Stimulated activated CD8-positive, alpha-beta memory T cell treated with anti-CD3 and anti-CD28 coated beads, Interleukin-12 subunit alpha, Interleukin-12 subunit beta, amount 100 ng/mL, for 1 hour (primary cell): ENCODE measurements at regions not wholly inside any gene's neighbourhood (a gene's known extent, or its start where the extent isn't known, plus 50 kb on each side); places are given as distances from the start of the nearest gene placed in this dataset.
"Not testable (repeated sequence)": the region's sequence is repeated elsewhere in the genome, so short reads cannot be mapped to it uniquely, and the experiment has no call there.

ENCODE experiments used
- DNase-seq: peaks from one replicate; pipeline ENCODE4 v3.0.0-alpha.2; 2020; ENCODE audit warnings: low read depth

DNA sequence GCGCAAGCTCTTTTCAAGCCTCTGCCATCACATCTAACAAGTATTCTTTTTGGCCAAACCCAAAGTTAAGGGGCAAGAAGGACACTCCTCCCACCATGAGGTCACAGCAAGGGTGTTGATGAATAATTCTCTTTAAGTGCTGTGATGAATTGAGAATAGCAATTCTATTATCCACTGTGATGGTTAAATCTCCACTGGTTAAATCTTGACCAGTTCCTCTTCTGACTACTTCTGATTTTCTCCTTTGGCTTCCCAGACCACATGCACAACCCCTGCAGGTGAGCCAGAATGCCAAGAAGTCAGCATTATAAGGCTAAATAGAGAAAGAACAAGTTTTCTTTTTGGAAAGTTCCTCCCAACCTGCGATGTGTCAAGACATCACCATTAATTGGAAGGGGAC lies 90.6 kb upstream of the BCL2L14 start:
- DNase-seq: no peak

DNA sequence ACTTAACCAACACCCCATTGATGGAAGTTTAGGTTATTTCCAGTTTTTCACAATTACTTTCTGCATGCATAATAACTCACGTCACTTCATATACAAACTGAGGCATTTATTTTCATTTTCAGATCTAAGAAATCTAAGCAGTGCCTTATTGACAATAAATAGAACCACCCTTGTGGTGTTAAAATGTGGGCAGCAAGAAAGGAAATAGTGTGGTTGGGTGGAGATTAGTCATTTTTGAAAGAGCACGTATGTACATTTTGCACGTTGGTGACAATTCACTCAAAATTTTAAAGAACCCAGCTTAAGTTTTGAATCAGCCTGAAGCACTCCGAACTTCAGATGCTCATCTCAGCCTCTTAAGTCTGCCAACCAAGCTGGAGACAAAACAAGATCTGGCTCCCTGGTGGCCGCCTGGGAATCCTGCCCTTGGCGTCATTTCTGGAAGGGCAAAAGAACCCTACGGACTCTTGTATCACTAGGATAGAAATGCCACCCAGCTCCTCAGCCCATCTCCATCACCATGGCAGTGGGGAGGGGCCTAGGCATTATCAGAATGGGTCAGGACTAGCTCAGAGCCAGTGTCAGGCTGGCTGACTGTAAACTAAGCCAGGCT lies 89.5 kb upstream of the BCL2L14 start:
- peak; percentile 10 for DNase-seq

DNA sequence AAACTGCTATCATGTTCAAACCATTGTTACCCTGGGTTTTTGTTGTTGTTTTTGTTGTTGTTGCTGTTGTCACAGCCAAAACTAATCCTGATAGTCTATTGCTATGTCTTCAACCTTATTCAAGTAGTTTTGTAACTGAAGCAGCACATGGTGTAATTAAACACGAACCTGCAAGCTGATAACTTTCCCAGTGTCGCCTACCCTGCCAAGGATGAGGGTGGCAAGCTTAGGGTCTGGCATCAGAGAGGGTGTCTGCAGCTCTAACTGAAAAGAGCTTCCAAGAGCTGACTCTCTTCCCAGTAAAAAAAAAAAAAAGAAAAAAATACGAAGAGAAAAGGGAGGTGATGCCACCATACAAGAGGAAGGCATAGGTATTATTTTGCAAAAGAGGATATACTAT lies 86.3 kb upstream of the BCL2L14 start:
- DNase-seq: no peak

DNA sequence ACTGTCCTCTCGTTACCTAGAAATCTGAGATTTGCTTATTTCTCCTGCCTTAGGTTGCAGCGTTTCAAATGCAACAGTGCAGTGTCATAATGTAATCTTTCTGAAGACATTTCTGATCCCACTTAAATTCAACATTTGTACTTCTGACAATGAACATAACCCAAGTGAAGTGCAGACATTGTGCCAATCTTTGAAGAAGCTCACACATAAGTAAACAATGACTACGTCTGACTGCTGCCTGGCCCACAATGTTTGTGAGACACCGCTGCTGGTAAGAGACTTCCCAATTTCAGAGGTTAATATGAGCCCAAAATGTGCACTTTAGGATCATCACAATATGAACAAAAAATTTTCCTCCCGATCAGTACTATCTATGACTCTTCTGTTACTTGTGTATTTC lies 84.6 kb upstream of the BCL2L14 start:
- no peak for DNase-seq

DNA sequence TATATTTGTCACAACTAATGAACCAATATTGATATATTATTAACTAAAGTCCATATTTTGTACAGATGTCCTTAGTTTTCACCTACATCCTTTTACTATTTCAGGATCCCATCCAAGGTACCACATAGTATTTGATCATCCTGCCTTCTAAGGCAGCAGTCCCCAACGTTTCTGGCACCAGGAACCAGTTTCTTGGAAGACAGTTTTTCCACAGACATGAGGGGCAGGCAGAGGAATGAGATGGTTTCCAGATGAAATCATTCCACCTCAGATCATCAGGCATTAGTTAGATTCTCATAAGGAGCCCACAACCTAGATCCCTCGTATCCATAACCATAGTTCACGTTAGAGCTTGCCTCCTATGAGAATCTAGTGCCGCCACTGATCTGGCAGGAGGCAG lies 82.8 kb upstream of the BCL2L14 start:
- DNase-seq: no peak

DNA sequence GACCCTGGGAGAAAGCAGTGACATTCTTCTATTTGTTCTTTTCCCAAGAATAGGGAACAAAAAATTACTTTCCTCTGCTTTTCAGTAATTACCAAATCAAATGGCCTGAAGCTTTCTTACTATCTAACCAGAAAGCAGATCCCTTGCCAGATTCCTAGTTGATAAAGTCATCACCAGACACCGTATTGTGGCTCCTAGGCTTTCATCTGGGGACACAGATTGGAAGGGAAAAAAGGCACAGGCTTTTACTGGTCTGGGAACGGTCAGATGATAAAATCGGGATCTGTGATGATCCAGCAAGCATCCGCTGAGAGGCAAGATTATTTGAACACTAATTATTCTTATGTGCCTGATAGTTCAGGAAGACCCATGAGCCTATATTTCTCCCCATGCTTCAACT lies 79.1 kb upstream of the BCL2L14 start:
- no peak for DNase-seq

DNA sequence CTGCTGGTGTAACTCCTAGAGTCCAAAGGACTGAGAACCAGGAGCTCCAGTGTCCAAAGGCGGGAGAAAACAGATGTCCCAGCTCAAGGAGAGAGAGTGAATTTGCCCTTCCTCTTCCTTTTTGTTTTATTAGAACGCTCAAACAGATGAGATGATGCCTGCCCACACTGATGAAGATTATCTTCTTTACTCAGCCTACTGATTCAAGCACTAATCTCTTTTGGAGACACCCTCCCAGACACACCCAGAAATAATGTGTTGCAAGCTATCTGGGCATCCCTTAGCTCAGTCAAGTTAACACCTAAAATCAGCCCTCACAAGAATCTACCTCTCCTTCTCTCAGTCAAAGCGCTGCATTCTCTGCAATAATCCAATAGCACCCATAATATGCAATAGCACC lies 78.2 kb upstream of the BCL2L14 start:
- DNase-seq: no peak

DNA sequence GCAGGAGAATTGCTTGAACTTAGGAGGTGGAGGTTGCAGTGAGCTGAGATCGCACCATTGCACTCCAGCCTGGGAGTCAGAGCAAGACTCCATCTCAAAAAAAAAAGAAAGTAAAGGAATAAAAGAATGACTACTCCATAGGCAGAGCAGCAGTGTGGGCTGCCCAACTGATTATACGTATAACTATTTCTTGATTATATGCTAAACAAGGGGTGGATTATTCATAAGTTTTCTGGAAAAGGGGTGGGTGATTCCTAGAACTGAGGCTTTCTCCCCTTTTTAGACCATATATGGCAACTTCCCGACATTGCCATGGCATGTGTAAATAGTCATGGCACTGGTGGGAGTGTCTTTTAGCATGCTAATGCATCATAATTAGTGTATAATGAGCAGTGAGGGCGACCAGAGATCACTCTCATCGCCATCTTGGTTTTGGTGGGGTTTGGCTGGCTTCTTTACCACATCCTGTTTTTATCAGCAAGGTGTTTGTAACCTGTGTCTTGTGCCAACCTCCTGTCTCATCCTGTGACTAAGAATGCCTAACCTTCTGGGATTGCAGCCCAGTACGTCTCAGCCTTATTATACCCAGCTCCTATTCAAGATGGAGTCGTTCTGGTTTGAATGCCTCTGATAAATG lies 72.3 kb upstream of the BCL2L14 start:
- not testable (repeated sequence) for DNase-seq

DNA sequence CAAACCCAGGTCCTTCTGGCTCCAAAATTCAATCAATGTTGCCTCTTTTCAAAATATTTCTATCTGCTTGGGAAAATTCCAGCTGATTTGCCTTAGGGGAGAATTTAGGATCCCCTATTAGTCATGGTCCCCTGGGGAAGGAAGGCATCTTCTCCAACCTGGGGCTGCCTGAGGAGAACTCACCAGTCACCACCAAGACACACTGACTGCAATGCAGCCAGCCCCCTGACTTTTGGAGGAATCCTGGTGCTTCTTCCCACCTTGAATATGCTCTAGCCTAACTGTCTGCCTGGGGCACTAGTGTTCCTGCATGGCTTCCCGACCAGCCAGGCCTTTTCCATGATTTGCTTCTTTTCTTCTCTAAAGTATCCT lies 71.8 kb upstream of the BCL2L14 start:
- no peak for DNase-seq

DNA sequence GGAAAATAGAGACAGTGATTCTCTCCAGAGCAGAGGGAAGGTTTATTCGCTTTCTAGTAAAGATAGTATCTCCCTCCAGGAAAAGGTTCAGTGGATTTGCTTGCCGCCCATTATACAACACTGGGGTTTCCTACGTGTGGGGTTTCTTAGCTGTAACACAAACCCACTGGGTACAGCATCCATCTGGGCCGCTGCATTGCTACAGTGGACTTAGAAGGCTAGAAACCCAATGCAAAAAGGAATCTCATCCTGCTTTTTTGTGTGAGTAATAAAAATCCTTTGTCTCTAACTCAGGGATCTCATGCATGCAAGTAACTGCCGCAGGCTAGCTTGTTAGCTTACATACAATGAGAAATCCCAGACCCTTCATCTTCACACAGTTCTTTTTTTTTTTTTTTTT lies 67.1 kb upstream of the BCL2L14 start:
- no peak for DNase-seq

DNA sequence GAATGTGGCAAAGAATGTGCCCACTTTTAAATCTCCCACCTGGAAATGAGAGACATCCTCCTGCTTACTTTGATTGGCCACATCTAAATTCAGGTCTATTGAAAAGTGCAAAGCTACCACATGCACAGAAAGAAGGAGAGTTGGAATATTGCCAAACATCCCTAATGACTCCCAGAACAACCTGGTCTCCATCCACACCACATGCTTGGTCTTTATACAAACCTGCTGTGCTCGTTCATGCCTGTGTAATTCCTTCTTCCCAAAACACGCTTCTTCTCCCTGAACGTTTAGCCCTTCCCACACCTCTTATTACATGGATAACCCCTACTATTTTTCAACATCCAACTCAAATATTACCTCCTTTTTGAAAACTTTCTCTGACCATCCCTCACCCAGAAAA lies 66.2 kb upstream of the BCL2L14 start:
- no peak for DNase-seq

DNA sequence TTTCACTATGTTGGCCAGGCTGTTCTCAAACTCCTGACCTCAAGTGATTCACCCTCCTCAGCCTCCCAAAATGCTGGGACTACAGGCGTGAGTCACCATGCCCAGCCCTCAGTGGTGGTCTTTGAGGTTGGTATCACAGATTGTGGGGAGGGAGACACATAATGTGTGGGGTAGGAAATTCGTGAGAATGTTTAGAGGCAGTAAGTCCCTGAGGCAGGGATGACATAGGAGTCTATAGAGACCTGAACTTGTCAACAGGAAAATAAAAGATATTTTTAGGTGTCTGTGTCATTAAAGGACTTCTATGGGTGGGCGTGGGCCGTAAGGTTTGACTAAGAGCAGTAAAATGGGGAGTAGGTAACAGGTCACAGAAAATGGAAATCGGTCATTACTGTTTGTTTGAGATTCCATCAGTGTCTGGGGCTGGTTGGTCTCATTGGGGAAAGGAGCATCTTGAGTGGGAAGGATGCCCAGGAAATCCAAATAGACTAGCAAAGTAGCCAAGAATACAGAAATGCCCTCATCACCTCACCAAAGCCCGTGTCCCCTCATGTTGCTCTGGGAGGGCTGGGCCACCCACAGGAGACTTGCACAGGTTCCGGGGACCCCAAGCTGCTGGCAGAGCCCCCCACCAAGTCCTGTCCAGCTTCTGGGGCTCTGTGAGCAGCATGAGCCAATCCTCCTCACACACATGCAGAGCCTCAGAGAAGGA lies 63.6 kb upstream of the BCL2L14 start:
- DNase-seq: no peak

DNA sequence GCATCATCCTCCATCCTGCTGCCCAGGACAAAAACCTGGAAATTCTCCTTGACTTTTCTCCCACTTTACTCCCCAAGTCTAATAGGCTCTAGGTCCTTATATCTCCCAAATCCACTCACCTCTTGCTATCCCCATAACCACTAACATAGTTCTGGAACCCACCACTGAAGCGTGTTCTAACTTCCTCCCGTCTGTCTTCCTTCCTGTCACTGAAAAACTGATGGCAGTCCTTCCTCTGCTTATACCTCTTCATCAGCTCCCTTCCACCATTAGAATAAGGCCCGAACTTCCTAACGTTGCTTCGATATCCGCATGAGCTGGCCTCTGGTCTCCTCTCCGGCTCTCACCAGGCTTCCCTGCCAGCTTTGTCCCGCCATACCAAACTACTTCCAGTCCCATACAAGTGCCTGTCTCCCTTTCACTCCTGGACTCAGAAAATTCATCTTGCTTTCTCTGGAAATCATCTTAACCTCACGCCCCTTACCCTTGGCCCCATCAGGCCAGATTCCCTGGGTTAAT lies 63.0 kb upstream of the BCL2L14 start:
- no peak for DNase-seq

DNA sequence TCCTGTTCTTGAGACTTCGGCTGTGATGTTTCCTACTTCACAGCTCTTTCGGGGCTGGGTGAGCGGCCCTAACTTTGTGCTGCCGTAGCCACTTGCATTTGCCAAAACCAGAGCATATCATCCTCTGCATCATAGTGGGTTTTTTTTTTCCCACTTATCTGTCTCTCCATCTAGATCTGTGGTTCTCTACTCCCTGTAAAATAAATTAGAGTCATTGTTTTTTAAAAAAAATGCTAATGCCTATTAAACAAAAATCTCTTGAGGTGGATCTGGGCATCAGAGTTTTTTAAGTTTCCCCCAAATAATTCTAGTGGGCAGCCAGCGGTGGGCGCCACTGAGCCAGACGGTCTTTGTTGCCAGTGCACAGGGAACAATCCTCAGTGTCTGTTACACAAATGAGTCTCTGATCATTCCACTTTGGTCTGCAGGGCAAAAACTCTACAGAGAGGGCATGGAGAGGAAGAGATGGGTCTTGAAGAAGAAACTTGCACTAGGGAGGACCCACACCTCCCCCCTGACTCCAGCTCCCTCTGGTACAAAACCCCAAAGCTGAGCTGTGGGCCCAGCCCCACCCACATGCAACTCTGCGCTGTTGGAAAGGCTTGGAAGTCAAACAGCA lies 62.4 kb upstream of the BCL2L14 start:
- no peak for DNase-seq

DNA sequence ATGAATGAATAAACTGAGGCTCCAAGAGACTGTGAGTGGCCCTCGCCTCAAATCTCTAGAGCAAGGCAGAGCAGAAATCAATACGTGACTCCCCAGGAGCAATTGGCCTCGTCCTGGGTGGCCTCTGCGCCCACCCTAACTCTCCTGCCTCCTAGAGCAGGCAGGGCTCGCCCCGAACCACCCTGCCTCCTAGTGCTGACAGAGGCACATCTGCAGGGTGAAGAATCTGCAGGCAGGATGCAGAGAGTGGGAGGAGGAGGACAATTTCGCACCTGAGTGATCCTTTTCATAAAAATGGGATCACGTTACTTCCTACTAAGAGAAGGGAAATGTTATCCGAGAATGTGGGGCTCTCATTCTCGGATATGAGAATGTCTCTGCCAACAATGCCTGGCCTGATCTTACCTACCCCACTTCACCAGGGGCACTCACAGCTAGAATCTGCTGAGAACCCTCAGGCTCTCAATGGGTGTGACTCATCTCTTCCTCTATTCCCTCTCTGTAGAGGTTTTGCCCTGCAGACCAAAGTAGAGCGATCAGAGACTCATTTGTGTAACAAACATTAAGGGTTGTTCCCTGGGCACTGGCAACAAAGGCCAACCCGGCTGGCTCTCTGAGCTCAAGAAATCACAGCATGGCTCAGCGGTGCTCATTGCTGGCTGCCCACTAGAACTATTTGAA lies 61.7 kb upstream of the BCL2L14 start:
- no peak for DNase-seq

DNA sequence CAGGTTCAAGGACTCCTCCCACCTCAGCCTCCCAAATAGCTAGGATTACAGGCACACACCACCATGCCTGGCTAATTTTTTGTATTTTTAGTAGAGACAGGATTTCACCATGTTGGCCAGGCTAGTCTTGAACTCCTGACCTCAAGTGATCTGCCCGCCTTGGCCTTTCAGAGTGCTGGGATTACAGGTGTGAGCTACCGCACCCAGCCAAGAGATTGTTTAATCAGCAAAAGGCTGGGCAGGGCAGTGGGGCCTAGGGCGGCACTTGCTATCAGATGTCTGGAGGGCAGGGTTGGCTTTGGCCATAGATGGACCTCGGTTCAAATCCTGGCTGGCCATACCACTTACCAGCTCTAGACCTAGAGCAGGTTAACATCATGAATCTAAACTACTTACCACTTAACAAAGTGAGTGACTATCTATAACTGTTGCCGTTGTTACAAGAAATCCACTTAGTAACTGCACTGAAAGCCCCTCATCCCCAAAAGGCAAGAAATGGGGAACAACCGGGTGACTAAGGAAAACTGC lies 60.9 kb upstream of the BCL2L14 start:
- not testable (repeated sequence) for DNase-seq

DNA sequence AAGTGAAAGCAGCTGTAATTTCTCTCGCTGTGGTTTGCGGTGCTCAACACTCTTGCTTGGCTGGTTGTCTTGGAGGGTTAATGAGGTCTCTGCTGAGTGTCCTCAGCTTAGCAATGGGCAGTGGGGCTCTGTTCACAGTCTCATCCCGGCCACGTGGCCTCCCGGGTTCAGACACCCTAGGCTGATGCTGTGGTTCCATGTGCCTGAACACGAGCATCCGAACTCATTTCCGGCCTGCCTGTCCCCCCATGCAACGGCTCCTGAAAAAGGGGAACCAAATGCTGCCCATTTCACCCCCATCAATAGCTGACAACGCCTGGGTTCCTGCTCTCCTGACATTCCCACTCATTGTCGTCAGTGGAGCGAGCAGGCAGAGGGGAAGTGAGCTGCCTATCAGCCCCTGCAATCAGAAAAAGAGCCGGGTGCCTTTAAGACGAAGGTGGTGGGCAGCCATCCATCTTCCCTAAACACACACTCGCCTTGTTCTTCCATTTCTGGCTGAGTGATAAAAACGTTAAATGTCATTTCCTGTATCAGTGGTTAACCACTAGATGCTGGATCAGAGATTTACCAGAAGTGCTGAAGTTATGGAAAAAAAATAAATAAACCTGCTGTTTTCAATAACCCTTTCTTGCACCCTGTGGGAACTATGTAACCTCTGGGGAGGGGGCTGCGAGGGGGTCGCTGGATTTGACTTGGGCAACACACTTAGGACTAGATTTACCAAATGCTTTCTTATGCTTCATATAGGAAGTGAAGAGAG lies 60.3 kb upstream of the BCL2L14 start:
- no peak for DNase-seq

DNA sequence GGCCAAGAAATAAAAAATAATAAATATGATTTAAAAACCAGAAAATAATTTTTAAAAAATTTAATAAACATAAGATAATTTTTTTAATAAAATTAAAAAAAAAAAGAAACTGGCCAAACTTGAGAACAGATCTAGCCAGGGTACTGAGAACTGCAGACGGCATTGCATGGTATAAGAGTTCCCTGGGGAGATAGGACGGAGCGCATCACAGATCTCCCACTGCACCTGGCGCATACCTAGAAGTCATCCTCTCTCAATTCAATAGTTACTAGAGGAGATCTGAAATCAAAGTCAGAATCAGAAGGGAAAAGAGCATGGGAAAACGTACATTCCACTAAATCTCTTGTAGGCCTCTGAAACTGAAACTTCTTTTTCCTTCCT lies 58.9 kb upstream of the BCL2L14 start:
- DNase-seq: no peak

DNA sequence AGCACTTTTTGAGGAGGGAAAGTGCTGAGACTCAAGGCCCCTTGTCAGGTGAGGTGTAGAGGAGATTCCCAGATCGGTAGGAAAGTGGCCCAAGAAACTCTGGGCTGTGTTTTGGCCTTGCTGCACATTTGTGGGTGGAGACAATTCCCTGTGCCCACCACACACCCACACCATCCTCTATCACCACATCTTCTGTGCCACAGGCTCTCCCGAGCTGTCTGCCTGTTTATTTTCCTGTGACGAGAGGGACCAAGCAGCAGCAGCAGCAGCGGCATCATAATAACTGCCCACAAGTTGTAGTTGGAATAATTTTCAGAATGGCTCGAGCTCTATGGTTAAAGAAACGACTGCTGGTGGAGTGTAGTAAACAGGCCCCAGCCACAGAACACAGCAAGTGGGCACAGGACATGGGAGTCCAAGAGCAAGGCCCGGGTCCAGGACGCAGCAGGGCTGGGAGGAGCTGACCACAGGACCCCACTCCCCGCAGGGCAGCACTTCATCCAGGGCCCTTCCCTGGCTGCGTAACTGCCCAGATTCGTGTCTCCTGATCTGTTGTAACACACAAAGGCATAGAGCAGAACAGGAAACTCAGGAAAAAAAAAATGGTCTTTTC lies 55.6 kb upstream of the BCL2L14 start:
- DNase-seq: no peak

DNA sequence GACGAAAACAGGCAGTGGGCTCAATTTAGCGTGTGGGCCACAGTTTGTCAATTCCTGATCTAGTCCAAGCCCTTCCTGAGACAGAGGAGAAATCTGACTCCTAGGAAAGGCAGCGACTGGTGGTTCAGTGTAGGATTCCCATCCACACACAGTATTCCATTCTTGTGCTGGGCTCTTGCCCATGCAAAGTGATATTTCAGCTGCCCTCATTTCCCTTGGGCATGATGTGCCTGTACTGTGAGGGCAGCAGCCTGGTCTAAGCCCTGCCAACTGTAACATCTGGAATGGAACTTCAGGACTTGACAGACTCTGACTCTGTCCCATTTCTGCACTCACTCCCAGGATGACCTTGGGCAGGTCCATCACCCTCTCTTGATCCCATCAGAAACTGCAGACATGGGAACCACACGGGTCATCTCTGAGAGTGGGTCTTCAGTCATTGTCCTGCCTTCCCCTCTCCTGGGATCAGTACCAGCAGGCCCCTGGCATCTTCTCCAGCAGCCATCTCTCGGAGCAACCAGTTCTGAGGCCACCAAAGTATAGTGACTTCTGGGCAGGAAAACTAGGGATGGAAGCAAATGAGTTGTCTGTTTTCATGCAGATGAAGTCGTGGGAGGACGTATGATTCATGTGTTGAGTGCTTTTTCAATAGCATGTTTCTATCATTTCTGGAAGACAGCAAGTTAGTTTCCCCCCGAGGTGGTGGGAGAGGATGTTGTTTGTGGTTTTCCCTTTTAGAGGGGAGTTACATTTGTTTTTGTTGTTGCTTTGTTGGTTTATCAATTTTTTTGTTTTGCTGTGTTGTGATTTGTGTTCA lies 54.2 kb upstream of the BCL2L14 start:
- no peak for DNase-seq
